ENCODE measurements at regions not wholly inside any gene's neighbourhood (a gene's known extent, or its start where the extent isn't known, plus 50 kb on each side); places are given as distances from the start of the nearest gene placed in this dataset.
"Not testable (repeated sequence)": the region's sequence is repeated elsewhere in the genome, so short reads cannot be mapped to it uniquely, and the experiment has no call there.

- no peak for DNase-seq (ENCODE audit: low read depth in 2 of 3, low spot score in 1 of 3)
Observed at GRCh38 chr14:84988357-84988756, 541.6 kb upstream of the FLRT2 start.

GRCh38 chr14:84991021-84991420, 538.9 kb upstream of the FLRT2 start:
- DNase-seq (ENCODE audit: low read depth in 2 of 3, low spot score in 1 of 3), result no peak

GRCh38 chr14:84998216-84998615, 531.7 kb upstream of the FLRT2 start:
- DNase-seq (ENCODE audit: low read depth in 2 of 3, low spot score in 1 of 3), result no peak

GRCh38 chr14:85002846-85003245, 527.1 kb upstream of the FLRT2 start:
- no peak for DNase-seq (ENCODE audit: low read depth in 2 of 3, low spot score in 1 of 3)

- no peak for DNase-seq (ENCODE audit: low read depth in 2 of 3, low spot score in 1 of 3)
Observed at GRCh38 chr14:85003805-85004204, 526.1 kb upstream of the FLRT2 start.

GRCh38 chr14:85009506-85009905, 520.4 kb upstream of the FLRT2 start:
- DNase-seq (ENCODE audit: low read depth in 2 of 3, low spot score in 1 of 3), result no peak

GRCh38 chr14:85010186-85010585, 519.8 kb upstream of the FLRT2 start:
- no peak for DNase-seq (ENCODE audit: low read depth in 2 of 3, low spot score in 1 of 3)

GRCh38 chr14:85016496-85016895, 513.4 kb upstream of the FLRT2 start:
- DNase-seq (ENCODE audit: low read depth in 2 of 3, low spot score in 1 of 3), result no peak

GRCh38 chr14:85023866-85024265, 506.1 kb upstream of the FLRT2 start:
- DNase-seq (ENCODE audit: low read depth in 2 of 3, low spot score in 1 of 3), result not testable (repeated sequence)

GRCh38 chr14:85024931-85025330, 505.0 kb upstream of the FLRT2 start:
- no peak for DNase-seq (ENCODE audit: low read depth in 2 of 3, low spot score in 1 of 3)

- DNase-seq (ENCODE audit: low read depth in 2 of 3, low spot score in 1 of 3), result no peak
Observed at GRCh38 chr14:85027681-85028370, 502.1 kb upstream of the FLRT2 start.

- no peak for DNase-seq (ENCODE audit: low read depth in 2 of 3, low spot score in 1 of 3)
Observed at GRCh38 chr14:85037411-85037810, 492.5 kb upstream of the FLRT2 start.

GRCh38 chr14:85038526-85039352, 491.2 kb upstream of the FLRT2 start:
- DNase-seq (ENCODE audit: low read depth in 2 of 3, low spot score in 1 of 3), result no peak

- no peak for DNase-seq (ENCODE audit: low read depth in 2 of 3, low spot score in 1 of 3)
Observed at GRCh38 chr14:85039353-85039626, 490.7 kb upstream of the FLRT2 start.

- no peak for DNase-seq (ENCODE audit: low read depth in 2 of 3, low spot score in 1 of 3)
Observed at GRCh38 chr14:85040046-85040685, 489.8 kb upstream of the FLRT2 start.

- DNase-seq (ENCODE audit: low read depth in 2 of 3, low spot score in 1 of 3), result no peak
Observed at GRCh38 chr14:85041618-85042017, 488.3 kb upstream of the FLRT2 start.

GRCh38 chr14:85042301-85042700, 487.6 kb upstream of the FLRT2 start:
- no peak for DNase-seq (ENCODE audit: low read depth in 2 of 3, low spot score in 1 of 3)

GRCh38 chr14:85050180-85050579, 479.8 kb upstream of the FLRT2 start:
- DNase-seq (ENCODE audit: low read depth in 2 of 3, low spot score in 1 of 3), result no peak

- DNase-seq (ENCODE audit: low read depth in 2 of 3, low spot score in 1 of 3), result no peak
Observed at GRCh38 chr14:85052646-85053045, 477.3 kb upstream of the FLRT2 start.

GRCh38 chr14:85054178-85054577, 475.8 kb upstream of the FLRT2 start:
- no peak for DNase-seq (ENCODE audit: low read depth in 2 of 3, low spot score in 1 of 3)

- DNase-seq (ENCODE audit: low read depth in 2 of 3, low spot score in 1 of 3), result no peak
Observed at GRCh38 chr14:85056267-85056666, 473.7 kb upstream of the FLRT2 start.

- DNase-seq (ENCODE audit: low read depth in 2 of 3, low spot score in 1 of 3), result no peak
Observed at GRCh38 chr14:85057221-85057620, 472.7 kb upstream of the FLRT2 start.
